ENCODE measurements at regions not wholly inside any gene's neighbourhood (a gene's known extent, or its start where the extent isn't known, plus 50 kb on each side); places are given as distances from the start of the nearest gene placed in this dataset.

- CTCF ChIA-PET, result no interaction called here
Measured at GRCh38 chr14:106211334-106211900, 685.0 kb downstream of the TMEM121 start.

GRCh38 chr14:106215229-106215628 lies 688.8 kb downstream of the TMEM121 start:
- Histone ChIP-seq H3K4me3 (ENCODE audit: low read depth, low read length, poor library complexity, severe bottlenecking) (no peak overlapping the region), H3K27ac (ENCODE audit: low read depth, low read length, poor library complexity, severe bottlenecking) (no peak overlapping the region), H3K9me3 (ENCODE audit: low read depth, low read length, poor library complexity, severe bottlenecking) (no peaks in the 10 kb centered on the region), H3K27me3 (replicated peaks; ENCODE audit: insufficient read depth, low read depth, low read length, poor library complexity) (peaks cover 63% of the 10 kb centered on the region), H3K4me1 (ENCODE audit: insufficient read depth, low read length, poor library complexity, severe bottlenecking) (no peaks in the 10 kb centered on the region), H3K36me3 (ENCODE audit: insufficient read depth, low read length, poor library complexity, severe bottlenecking) (no peaks in the 10 kb centered on the region)
- ChIA-PET POLR2A (ENCODE audit: low non-redundant PET) (no interaction called here), CTCF (no interaction called here)
- DNase-seq (ENCODE audit: low spot score), result no peak
- intact Hi-C loops (cut with micrococcal nuclease; ENCODE audit: unreplicated experiment), result no loop called here
- BruUV-seq (replicated peaks), result no TSS peak
- no peak for TF ChIP-seq EZH2 (IDR thresholded peaks at IDR 0.05; ENCODE audit: borderline replicate concordance, low read depth, low read length, poor library complexity, severe bottlenecking)
- no peak for TF ChIP-seq CTCF (conservative IDR thresholded peaks at IDR 0.05; ENCODE audit: low read depth, low read length)

More at GRCh38 chr14:106211334-106211900, 685.0 kb downstream of the TMEM121 start:
- intact Hi-C loops (cut with micrococcal nuclease; ENCODE audit: unreplicated experiment), result no loop called here
- peaks cover 62% of the 10 kb centered on the region for H3K27me3 ChIP-seq (replicated peaks; ENCODE audit: insufficient read depth, low read depth, low read length, poor library complexity)
- H3K36me3 ChIP-seq (ENCODE audit: insufficient read depth, low read length, poor library complexity, severe bottlenecking), result no peaks in the 10 kb centered on the region
- POLR2A ChIA-PET (ENCODE audit: low non-redundant PET), result no interaction called here
- BruUV-seq (replicated peaks), result no TSS peak
- no peaks in the 10 kb centered on the region for H3K4me1 ChIP-seq (ENCODE audit: insufficient read depth, low read length, poor library complexity, severe bottlenecking)
- no peak for TF ChIP-seq EZH2 (IDR thresholded peaks at IDR 0.05; ENCODE audit: borderline replicate concordance, low read depth, low read length, poor library complexity, severe bottlenecking)
- no peak for TF ChIP-seq CTCF (conservative IDR thresholded peaks at IDR 0.05; ENCODE audit: low read depth, low read length)
- no peaks in the 10 kb centered on the region for H3K9me3 ChIP-seq (ENCODE audit: low read depth, low read length, poor library complexity, severe bottlenecking)
- DNase-seq (ENCODE audit: low spot score), result no peak
- H3K4me3 ChIP-seq (ENCODE audit: low read depth, low read length, poor library complexity, severe bottlenecking), result no peak overlapping the region
- no peak overlapping the region for H3K27ac ChIP-seq (ENCODE audit: low read depth, low read length, poor library complexity, severe bottlenecking)

- BruUV-seq (replicated peaks), result no TSS peak
- Histone ChIP-seq H3K36me3 (ENCODE audit: insufficient read depth, low read length, poor library complexity, severe bottlenecking) (no peaks in the 10 kb centered on the region), H3K27ac (ENCODE audit: low read depth, low read length, poor library complexity, severe bottlenecking) (no peak overlapping the region), H3K9me3 (ENCODE audit: low read depth, low read length, poor library complexity, severe bottlenecking) (no peaks in the 10 kb centered on the region), H3K4me3 (ENCODE audit: low read depth, low read length, poor library complexity, severe bottlenecking) (no peak overlapping the region), H3K4me1 (ENCODE audit: insufficient read depth, low read length, poor library complexity, severe bottlenecking) (no peaks in the 10 kb centered on the region), H3K27me3 (replicated peaks; ENCODE audit: insufficient read depth, low read depth, low read length, poor library complexity) (peaks cover 59% of the 10 kb centered on the region)
- intact Hi-C loops (cut with micrococcal nuclease; ENCODE audit: unreplicated experiment), result no loop called here
- DNase-seq (ENCODE audit: low spot score), result no peak
- ChIA-PET POLR2A (ENCODE audit: low non-redundant PET) (no interaction called here), CTCF (no interaction called here)
- TF ChIP-seq CTCF (conservative IDR thresholded peaks at IDR 0.05; ENCODE audit: low read depth, low read length) (no peak), EZH2 (IDR thresholded peaks at IDR 0.05; ENCODE audit: borderline replicate concordance, low read depth, low read length, poor library complexity, severe bottlenecking) (no peak)
Measured at GRCh38 chr14:106216679-106217078, 690.3 kb downstream of the TMEM121 start.
